ENCODE measurements at regions not wholly inside any gene's neighbourhood (a gene's known extent, or its start where the extent isn't known, plus 50 kb on each side); places are given as distances from the start of the nearest gene placed in this dataset.

DNA sequence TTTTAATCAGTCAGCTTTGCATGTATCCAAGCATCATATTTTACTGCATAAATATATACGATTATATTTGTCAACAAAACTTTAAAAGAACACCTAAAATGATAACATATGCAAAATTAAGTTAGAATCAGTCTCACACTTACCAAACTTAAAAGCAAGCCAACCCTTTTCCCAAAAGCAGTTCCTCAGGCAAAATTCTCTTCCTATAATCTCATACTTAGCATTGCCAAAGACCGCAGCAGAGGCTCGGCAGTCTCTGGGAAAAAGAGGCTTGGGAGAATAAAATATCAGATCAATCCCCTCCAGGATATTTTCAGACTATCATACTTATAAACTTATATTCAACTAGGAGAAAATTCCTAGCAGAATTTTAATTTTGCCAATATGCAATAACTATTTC, 93.2 kb upstream of the RGS18 start:
- Histone ChIP-seq H3K27me3 (no peaks in the 10 kb centered on the region), H3K27ac (no peak overlapping the region), H3K36me3 (no peaks in the 10 kb centered on the region), H3K4me3 (no peak overlapping the region), H3K4me1 (no peaks in the 10 kb centered on the region), H3K9me3 (no peaks in the 10 kb centered on the region)
- no peak for DNase-seq (ENCODE audit: low spot score in 2 of 2)
- 37% methylated on average over 3 of the region's 3 CpGs for WGBS
- TF ChIP-seq EP300 (IDR thresholded peaks at IDR 0.05) (no peak), POLR2AphosphoS5 (IDR thresholded peaks at IDR 0.05) (no peak), POLR2A (IDR thresholded peaks at IDR 0.05) (no peak)
- TF ChIP-seq, protein P1, sequence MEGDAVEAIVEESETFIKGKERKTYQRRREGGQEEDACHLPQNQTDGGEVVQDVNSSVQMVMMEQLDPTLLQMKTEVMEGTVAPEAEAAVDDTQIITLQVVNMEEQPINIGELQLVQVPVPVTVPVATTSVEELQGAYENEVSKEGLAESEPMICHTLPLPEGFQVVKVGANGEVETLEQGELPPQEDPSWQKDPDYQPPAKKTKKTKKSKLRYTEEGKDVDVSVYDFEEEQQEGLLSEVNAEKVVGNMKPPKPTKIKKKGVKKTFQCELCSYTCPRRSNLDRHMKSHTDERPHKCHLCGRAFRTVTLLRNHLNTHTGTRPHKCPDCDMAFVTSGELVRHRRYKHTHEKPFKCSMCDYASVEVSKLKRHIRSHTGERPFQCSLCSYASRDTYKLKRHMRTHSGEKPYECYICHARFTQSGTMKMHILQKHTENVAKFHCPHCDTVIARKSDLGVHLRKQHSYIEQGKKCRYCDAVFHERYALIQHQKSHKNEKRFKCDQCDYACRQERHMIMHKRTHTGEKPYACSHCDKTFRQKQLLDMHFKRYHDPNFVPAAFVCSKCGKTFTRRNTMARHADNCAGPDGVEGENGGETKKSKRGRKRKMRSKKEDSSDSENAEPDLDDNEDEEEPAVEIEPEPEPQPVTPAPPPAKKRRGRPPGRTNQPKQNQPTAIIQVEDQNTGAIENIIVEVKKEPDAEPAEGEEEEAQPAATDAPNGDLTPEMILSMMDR (IDR thresholded peaks at IDR 0.05), result no peak

DNA sequence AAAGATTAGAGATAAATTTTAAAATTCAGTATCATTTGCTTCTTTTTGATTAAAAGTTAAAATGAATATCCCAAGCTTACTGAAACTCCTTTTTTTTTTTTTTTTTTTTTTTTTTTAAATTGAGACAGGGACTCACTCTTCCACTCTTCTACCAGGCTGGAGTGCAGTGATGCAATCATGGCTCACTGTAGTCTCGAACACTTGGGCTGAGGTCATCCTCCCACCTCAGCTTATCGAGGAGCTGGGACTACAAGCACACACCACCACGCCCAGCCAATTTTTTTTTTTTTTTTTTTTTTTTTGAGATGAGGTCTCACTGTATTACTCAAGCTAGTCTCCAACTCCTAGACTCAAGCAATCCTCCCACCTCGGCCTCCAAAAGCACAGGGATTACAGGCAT, 92.1 kb upstream of the RGS18 start:
- no peak for DNase-seq (ENCODE audit: low spot score in 2 of 2)
- no peaks in the 10 kb centered on the region for H3K4me1 ChIP-seq
- no peak overlapping the region for H3K27ac ChIP-seq
- 79% methylated on average over 4 of the region's 4 CpGs for WGBS
- no peaks in the 10 kb centered on the region for H3K27me3 ChIP-seq
- no peaks in the 10 kb centered on the region for H3K36me3 ChIP-seq
- no peak overlapping the region for H3K4me3 ChIP-seq
- TF ChIP-seq POLR2AphosphoS5 (IDR thresholded peaks at IDR 0.05), result no peak
- TF ChIP-seq, protein P1 (IDR thresholded peaks at IDR 0.05), result no peak
- TF ChIP-seq POLR2A (IDR thresholded peaks at IDR 0.05), result no peak
- TF ChIP-seq EP300 (IDR thresholded peaks at IDR 0.05), result no peak
- H3K9me3 ChIP-seq, result no peaks in the 10 kb centered on the region

DNA sequence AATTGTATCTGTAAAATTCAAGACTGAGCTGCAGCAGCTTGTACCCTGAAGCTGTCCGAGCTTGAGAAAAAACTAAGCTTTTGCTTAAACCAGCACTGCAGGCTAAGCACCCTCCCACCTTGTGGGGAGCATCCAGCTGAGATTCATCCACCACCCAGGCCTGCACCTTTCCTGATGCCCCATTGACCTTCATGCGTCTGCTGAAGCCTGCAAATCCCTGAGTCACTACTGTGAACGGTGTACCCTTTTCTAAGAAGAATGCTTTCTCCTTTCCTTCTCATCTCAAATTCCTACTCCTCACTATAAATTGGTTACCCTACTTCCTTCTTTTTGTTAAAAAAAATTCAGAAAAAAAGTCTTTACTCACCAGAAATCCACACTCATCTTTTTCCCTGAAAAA, 90.9 kb upstream of the RGS18 start:
- DNase-seq (ENCODE audit: low spot score in 2 of 2), result no peak
- Histone ChIP-seq H3K27ac (no peak overlapping the region), H3K4me1 (no peaks in the 10 kb centered on the region), H3K27me3 (no peaks in the 10 kb centered on the region), H3K9me3 (no peaks in the 10 kb centered on the region), H3K36me3 (no peaks in the 10 kb centered on the region), H3K4me3 (no peak overlapping the region)
- 67% methylated on average over 3 of the region's 3 CpGs for WGBS
- TF ChIP-seq POLR2A (IDR thresholded peaks at IDR 0.05), result no peak
- TF ChIP-seq, protein P1 (IDR thresholded peaks at IDR 0.05), result no peak
- no peak for TF ChIP-seq EP300 (IDR thresholded peaks at IDR 0.05)
- TF ChIP-seq POLR2AphosphoS5 (IDR thresholded peaks at IDR 0.05), result no peak

DNA sequence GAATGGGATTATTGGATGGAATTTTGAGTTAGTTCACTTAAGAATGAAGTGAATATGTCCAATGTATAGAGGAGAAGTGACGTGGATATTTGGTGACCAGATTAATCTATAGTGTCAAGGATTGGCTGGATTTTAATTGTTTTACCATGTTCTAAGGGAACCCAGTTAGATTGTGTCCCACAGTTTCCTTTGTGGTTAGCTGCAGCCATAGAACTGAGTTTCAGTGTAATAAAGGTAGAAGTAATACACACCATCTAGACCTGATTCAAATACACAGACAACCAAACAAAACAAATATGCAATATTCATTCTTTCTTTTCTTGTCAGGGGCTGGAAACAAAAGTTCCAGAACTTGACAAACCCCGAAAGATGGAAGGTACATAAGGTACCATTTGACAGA, 88.0 kb upstream of the RGS18 start:
- Histone ChIP-seq H3K4me1 (no peaks in the 10 kb centered on the region), H3K27ac (no peak overlapping the region), H3K9me3 (no peaks in the 10 kb centered on the region), H3K36me3 (no peaks in the 10 kb centered on the region), H3K27me3 (no peaks in the 10 kb centered on the region), H3K4me3 (no peak overlapping the region)
- 93% methylated on average over 2 of the region's 2 CpGs for WGBS
- TF ChIP-seq, protein P1 (IDR thresholded peaks at IDR 0.05), result no peak
- no peak for TF ChIP-seq POLR2A (IDR thresholded peaks at IDR 0.05)
- no peak for TF ChIP-seq POLR2AphosphoS5 (IDR thresholded peaks at IDR 0.05)
- DNase-seq (ENCODE audit: low spot score in 2 of 2), result no peak

DNA sequence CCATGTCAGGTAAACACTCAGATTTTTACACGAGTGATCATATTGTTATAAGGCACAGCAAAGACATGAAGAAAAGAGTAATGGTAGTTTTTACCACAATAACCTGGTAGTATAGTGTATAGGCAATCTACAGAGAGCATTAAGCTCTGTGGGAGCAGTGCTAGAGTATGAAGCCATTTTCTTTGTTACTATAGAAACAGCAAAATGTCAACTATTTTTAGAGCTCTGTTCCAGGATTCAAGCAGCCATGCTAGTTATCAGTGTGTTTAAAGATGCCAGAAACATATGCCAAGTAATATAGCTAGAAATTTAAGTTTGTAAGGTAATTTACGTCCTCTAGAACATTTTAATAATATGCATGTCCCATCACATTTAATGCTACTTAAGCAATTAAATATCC, 77.6 kb upstream of the RGS18 start:
- 67% methylated on average over 2 of the region's 2 CpGs for WGBS
- Histone ChIP-seq H3K27me3 (no peaks in the 10 kb centered on the region), H3K9me3 (no peaks in the 10 kb centered on the region), H3K4me1 (no peaks in the 10 kb centered on the region), H3K4me3 (no peak overlapping the region), H3K27ac (no peak overlapping the region), H3K36me3 (no peaks in the 10 kb centered on the region)
- TF ChIP-seq, protein P1 (IDR thresholded peaks at IDR 0.05), result no peak
- no peak for TF ChIP-seq POLR2A (IDR thresholded peaks at IDR 0.05)
- TF ChIP-seq EP300 (IDR thresholded peaks at IDR 0.05), result no peak
- TF ChIP-seq POLR2AphosphoS5 (IDR thresholded peaks at IDR 0.05), result no peak
- DNase-seq (ENCODE audit: low spot score in 2 of 2), result no peak

Data from suprapubic skin (tissue), 4 donors.